Osteoblast (primary cell): ENCODE measurements at regions not wholly inside any gene's neighbourhood (a gene's known extent, or its start where the extent isn't known, plus 50 kb on each side); places are given as distances from the start of the nearest gene placed in this dataset.
"Not testable (repeated sequence)": the region's sequence is repeated elsewhere in the genome, so short reads cannot be mapped to it uniquely, and the experiment has no call there.

Experiments used
- DNase-seq: peaks from one replicate; pipeline ENCODE4 v3.0.0; 2011; ENCODE audit warnings: low spot score, mixed read lengths; ENCODE audit not compliant: insufficient read length; ENCODE audit errors: missing footprints
- H2AFZ ChIP-seq: 2 replicates; pipeline ENCODE4 v1.6.0; 2011; ENCODE audit warnings: mild to moderate bottlenecking, low read length
- H3K27ac ChIP-seq: 2 replicates; pipeline ENCODE4 v1.5.1; 2011; ENCODE audit warnings: mild to moderate bottlenecking, low read depth, low read length, moderate library complexity
- H3K27me3 ChIP-seq: 2 replicates; pipeline ENCODE4 v1.6.0; 2012; ENCODE audit warnings: mild to moderate bottlenecking, control low read depth, inconsistent platforms, low read length, moderate library complexity; ENCODE audit not compliant: insufficient read depth
- H3K36me3 ChIP-seq: 2 replicates; pipeline ENCODE4 v1.5.1; 2011; ENCODE audit warnings: mild to moderate bottlenecking, low read length, control low read depth, moderate library complexity; ENCODE audit not compliant: insufficient read depth
- H3K4me1 ChIP-seq: 2 replicates; pipeline ENCODE4 v1.5.1; 2011; ENCODE audit warnings: mild to moderate bottlenecking, low read length, control low read depth, moderate library complexity; ENCODE audit not compliant: insufficient read depth
- H3K4me2 ChIP-seq: 2 replicates; pipeline ENCODE4 v1.6.0; 2011; ENCODE audit warnings: mild to moderate bottlenecking, low read length; ENCODE audit not compliant: insufficient read depth
- H3K4me3 ChIP-seq: fragments of 200-600 bp; sonication (generic); 3 replicates; pipeline ENCODE4 v1.5.1; 2012; ENCODE audit warnings: mild to moderate bottlenecking, low read length, inconsistent platforms; ENCODE audit not compliant: insufficient read depth
- H3K79me2 ChIP-seq: 2 replicates; pipeline ENCODE4 v1.6.0; 2012; ENCODE audit warnings: mild to moderate bottlenecking, low read length, control low read depth, inconsistent platforms; ENCODE audit not compliant: insufficient read depth
- H3K9me3 ChIP-seq: 2 replicates; pipeline ENCODE4 v1.5.1; 2011; ENCODE audit warnings: low read depth, low read length, control low read depth
- H4K20me1 ChIP-seq: 2 replicates; pipeline ENCODE4 v1.6.0; 2012; ENCODE audit warnings: mild to moderate bottlenecking, low read length, control low read depth; ENCODE audit not compliant: insufficient read depth
- TF ChIP-seq, protein P1 (sequence below): IDR thresholded peaks from 2 replicates; pipeline ENCODE4 v1.5.1; 2011; ENCODE audit warnings: mild to moderate bottlenecking, low read depth, low read length, moderate library complexity; ENCODE audit errors: extremely low read depth

GRCh38 chr7:113013761-113014449 lies 72.7 kb downstream of the GPR85 start:
- peak overlapping the region; percentile 25 for H3K27ac ChIP-seq
- no peak overlapping the region for H3K4me3 ChIP-seq
- no peaks in the 10 kb centered on the region for H3K79me2 ChIP-seq
- no peak for DNase-seq
- no peaks in the 10 kb centered on the region for H3K4me1 ChIP-seq
- H2AFZ ChIP-seq: peak overlapping the region; percentile 31
- no peak overlapping the region for H3K4me2 ChIP-seq
- H4K20me1 ChIP-seq: no peaks in the 10 kb centered on the region
- TF ChIP-seq, protein P1, sequence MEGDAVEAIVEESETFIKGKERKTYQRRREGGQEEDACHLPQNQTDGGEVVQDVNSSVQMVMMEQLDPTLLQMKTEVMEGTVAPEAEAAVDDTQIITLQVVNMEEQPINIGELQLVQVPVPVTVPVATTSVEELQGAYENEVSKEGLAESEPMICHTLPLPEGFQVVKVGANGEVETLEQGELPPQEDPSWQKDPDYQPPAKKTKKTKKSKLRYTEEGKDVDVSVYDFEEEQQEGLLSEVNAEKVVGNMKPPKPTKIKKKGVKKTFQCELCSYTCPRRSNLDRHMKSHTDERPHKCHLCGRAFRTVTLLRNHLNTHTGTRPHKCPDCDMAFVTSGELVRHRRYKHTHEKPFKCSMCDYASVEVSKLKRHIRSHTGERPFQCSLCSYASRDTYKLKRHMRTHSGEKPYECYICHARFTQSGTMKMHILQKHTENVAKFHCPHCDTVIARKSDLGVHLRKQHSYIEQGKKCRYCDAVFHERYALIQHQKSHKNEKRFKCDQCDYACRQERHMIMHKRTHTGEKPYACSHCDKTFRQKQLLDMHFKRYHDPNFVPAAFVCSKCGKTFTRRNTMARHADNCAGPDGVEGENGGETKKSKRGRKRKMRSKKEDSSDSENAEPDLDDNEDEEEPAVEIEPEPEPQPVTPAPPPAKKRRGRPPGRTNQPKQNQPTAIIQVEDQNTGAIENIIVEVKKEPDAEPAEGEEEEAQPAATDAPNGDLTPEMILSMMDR: no peak
- H3K36me3 ChIP-seq: no peaks in the 10 kb centered on the region
- H3K9me3 ChIP-seq: no peaks in the 10 kb centered on the region
- no peaks in the 10 kb centered on the region for H3K27me3 ChIP-seq

DNA sequence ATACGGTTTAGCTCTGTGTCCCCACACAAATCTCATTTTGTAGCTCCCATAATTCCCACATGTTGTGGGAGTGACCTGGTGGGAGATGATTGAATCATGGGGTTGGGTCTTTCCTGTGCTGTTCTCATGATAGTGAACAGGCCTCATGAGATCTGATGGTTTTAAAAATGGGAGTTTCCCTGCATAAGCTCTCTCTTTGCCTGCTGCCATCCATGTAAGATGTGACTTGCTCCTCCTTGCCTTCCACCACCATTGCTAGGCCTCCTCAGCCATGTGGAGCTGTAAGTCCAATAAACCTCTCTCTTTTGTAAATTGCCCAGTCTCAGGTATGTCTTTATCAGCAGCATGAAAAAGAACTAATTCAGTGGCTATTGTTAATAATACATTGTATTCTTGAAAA lies 73.8 kb downstream of the GPR85 start:
- H3K4me3 ChIP-seq, H3K4me2 ChIP-seq, H3K27ac ChIP-seq: not testable (repeated sequence)

DNA sequence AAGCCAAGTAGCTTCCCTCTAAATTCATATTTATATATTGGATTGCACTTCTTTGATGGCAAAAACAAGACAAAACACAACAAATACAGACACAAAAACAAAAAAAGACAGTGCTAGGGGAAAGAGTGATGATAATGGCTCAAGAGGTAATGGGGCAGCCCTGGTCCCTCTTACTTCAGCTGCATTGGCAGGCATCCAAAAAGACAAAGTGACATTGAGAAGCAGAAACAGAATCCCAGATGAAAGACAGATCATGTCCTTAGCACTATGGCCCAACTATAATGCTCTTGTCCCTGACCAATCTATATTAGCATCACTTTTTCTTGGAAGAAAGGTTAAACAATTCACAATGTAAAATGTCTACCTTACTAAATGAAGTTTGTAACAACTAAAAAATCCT lies 76.2 kb downstream of the GPR85 start:
- DNase-seq: no peak

More for the DNA sequence above, 73.8 kb downstream of the GPR85 start:
- H4K20me1 ChIP-seq, H3K4me1 ChIP-seq, H3K36me3 ChIP-seq, H2AFZ ChIP-seq, H3K27me3 ChIP-seq, H3K9me3 ChIP-seq, H3K79me2 ChIP-seq, DNase-seq: not testable (repeated sequence)

DNA sequence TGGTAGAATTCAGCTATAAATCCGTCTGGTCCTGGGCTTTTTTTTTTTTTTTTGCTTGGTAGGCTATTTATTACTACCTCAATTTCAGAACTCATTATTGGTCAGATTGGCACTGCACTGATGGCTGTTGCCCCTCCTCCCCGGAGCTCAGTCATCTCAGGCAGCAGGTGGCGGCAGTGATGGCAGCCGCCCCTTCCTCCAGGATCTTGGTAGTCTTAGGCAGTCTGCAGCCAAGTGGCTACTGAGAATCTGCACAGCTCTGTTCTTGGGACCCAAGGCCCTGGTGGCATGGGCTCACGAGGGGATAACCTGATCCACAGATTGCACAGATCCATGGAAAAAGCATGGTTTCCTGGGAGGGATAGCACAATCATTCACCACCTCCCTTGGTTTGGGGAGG lies 77.9 kb downstream of the GPR85 start:
- no peaks in the 10 kb centered on the region for H3K4me1 ChIP-seq
- no peaks in the 10 kb centered on the region for H3K36me3 ChIP-seq
- TF ChIP-seq, protein P1: no peak
- H3K27me3 ChIP-seq: no peaks in the 10 kb centered on the region
- no peaks in the 10 kb centered on the region for H3K79me2 ChIP-seq
- H3K4me2 ChIP-seq: no peak overlapping the region
- no peaks in the 10 kb centered on the region for H4K20me1 ChIP-seq
- no peak overlapping the region for H3K27ac ChIP-seq
- DNase-seq: no peak
- no peak overlapping the region for H2AFZ ChIP-seq
- H3K9me3 ChIP-seq: no peaks in the 10 kb centered on the region
- H3K4me3 ChIP-seq: no peak overlapping the region

More for the DNA sequence above, 76.2 kb downstream of the GPR85 start:
- no peaks in the 10 kb centered on the region for H3K27me3 ChIP-seq
- no peak overlapping the region for H3K27ac ChIP-seq
- no peaks in the 10 kb centered on the region for H3K36me3 ChIP-seq
- TF ChIP-seq, protein P1: no peak
- no peaks in the 10 kb centered on the region for H3K79me2 ChIP-seq
- no peak overlapping the region for H3K4me2 ChIP-seq
- H2AFZ ChIP-seq: no peak overlapping the region
- H4K20me1 ChIP-seq: no peaks in the 10 kb centered on the region
- no peaks in the 10 kb centered on the region for H3K4me1 ChIP-seq
- H3K4me3 ChIP-seq: no peak overlapping the region
- no peaks in the 10 kb centered on the region for H3K9me3 ChIP-seq
